CD4-positive, alpha-beta T cell treated with Interferon alpha-2 for 1 hour (primary cell): ENCODE measurements at regions not wholly inside any gene's neighbourhood (a gene's known extent, or its start where the extent isn't known, plus 50 kb on each side); places are given as distances from the start of the nearest gene placed in this dataset.

Experiments
- DNase-seq, 2 donors: peaks; one replicate each; pipeline ENCODE4 v3.0.0-alpha.2; 2020 to 2022

DNA sequence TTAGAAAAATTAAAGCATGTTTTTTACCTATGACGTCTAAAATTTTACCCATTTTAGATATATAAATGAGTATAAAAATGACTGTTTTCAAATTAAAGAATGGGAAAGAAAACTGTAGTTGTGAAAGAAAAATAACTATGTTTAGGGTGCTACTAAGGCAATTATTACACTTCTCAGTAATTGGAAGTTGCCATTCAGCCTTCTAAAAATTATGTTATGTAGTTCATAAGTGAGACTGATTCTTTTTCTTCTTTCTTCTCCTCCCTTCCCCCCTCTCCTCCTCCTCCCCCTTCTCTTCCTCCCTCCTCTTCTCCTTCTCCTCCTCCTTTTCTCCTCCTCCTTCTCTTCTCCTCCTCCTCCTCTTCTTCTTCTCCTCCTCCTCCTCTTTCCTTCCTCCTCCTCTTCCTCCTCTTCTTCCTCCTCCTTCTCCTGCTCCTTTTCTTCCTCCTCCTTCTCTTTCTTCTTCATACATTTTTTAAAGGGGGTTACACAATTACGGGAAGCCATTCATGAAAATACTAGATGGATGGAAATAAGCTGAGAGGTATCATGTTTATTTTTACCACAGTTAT is 223.6 kb downstream of the CETN3 start:
- DNase-seq: no peak

DNA sequence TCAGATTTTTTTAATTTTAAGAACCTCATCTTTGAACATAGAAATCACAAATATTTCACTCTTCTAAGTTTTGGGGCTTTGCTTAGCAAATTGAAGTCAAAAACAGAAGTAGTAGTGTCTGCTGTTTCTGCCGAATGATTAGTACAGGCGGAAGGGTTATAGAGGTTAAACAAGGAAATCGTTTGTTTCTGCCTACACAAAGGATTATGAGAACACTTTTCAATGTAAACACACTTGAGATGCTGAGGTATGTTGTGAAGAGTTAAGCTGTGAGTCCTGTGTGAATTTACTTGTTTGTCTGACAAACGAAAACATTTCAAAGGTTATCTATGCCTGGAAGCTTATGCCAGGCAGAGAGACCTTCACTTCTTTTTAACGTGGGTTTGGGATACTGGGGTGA is 224.8 kb downstream of the CETN3 start:
- DNase-seq: no peak

DNA sequence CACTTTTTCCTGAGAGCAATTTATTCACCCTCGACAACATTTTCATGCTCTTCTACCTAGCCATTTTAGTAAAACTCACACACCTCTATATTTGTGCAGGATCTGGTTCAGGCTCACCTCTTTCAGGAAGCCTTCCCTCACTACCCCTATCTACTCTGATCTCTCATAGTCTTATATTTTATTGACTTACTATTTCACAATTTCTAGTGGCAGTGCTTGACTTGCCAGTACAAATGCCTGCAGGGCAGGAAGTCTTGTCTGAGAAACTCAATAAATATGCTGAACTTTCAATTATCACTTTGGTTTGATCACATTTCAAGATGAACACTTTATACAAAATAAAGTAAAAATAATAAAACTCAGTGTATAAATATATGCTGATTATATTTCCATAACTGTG is 226.8 kb downstream of the CETN3 start:
- DNase-seq: no peak

DNA sequence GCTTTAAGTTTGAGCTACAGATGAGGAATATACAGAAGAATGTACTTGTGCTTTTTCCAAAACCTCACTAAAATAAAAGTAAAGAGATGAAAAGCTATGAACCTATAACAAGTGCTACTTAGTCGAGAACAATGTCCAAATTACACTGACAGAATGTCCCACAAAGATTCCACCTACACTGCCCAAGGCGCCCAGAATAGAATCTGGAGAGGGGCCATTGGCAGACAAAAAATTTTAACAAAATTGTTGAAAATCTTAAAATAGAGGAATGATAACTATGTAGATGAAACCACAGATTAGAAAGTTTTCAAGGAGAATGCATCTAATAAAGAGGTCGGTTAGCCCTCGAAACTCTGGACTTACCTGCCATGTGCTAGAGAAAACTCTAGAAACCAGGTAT is 235.3 kb downstream of the CETN3 start:
- no peak for DNase-seq

DNA sequence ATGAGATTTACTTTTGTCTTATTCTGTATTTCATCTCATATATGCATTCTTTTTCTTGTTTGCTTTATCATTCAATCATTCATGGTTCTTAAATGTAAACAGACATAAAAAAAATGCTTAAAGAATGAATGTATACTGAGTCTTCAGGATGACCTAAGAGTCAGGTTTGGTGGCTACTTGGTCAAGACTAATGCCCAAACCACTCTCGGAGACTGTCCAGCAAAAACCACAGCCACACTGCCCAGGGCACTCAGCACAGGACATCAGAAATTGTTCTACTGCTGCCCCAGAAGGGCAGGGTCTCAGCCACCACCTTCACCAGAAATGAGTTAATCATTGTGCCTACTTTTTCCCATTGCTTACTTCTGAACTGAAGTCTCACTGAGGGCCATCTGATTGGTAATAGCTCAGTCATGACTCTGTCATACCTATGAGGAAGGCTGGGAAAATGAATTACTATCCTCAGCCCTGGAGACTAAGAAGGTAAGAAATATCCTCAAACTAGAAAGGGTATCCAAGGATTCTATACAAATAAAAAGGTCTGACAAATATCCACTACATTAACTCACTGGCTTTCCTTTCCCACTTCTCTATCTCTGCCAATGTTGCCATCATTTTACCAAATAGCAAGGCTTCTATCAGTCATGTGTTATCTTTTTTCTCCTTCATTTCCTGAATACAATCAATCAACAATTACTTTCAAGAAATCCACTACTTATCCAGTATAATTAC is 236.1 kb downstream of the CETN3 start:
- DNase-seq: no peak

DNA sequence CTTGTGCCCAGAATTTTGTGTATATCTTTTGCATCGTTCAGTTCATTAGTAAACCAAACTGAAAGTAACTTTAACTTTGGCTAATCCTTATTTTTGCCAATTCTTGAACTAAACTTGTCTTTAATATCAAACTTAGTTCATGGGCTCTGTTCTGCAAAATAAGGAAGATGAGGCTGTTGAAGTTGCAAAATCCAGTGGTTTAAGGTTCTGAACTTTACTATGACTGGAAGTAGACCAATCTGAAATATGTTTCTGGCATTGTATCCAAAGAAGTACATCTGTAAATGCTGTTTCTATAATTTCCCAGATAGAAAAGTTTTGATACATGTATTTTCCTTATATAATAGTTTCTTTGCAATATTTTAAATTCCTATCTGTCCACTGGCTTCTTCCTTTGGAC is 238.1 kb downstream of the CETN3 start:
- no peak for DNase-seq

DNA sequence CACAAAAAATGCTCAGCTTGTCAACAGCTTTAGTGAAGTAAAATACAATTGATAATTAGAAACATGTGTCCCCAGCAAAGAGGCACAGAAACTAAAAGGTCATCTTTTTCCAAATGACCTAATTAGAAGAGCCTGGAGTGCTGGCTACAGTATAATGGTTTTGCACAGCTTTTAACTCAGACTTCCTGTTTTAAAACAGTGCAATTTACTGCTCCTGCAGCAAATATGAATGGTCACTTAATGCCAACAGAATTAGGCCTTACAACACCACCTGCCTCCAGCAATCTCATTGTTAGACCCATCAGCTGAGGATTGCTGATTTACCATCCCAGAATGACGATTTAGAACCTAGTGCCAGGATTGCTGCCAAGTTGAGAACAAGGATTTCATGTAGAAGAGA is 239.3 kb downstream of the CETN3 start:
- no peak for DNase-seq

DNA sequence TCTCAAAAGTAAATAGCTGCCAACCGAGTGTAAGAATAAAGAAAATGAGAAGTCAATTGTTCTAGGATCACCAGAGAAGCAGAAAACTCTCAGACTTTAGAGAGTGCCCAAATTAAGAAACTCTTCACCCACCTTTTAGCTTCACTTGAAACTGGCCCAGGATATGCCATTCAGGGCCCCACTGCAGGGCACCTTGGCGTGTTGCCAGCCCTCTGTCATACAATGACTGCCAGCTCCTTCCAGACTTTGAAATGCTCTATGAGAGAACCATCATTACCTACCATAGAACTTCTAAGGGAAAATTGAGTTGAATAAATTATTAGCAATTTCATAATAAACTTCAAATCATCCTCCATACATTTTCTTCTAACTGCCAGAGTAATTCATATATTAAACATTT is 240.5 kb downstream of the CETN3 start:
- DNase-seq: no peak

DNA sequence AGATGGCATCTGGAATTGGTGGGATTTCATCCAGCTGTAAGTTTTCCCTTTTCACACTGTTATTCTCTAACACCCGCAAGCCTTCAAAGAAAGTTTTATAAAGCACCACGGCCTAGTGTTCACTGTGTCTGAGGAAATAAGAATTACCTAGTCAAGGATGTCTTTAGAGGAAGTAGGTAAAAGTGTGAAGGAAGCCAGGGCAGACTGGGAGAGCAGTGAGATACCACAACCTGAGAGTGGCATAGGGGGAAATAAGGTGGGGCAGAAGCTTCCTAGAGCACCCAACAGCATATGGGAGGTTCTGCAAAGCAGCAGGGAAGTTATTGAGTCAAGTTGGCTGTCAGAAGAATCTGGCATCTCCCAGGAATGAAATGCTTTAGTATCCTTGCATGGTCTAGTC is 241.2 kb downstream of the CETN3 start:
- DNase-seq: no peak

DNA sequence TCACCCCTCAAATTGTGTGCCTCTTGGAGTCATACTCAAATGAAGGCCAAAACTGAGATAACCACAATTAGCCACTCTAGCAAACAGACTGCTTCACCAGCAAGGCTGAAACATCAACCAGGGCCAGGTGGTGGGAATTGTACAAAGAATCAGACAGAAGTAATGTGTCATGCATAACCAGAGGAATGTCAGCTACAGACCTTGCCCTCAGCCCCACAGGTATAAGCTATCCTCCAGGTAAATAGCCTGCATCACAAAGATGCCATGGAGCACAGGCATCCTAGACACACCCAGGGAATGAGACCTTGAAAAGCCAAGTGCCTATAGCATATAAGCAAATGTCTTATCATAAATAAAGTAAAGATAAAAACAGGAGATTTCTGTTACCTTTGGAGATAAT is 242.7 kb downstream of the CETN3 start:
- DNase-seq: no peak

DNA sequence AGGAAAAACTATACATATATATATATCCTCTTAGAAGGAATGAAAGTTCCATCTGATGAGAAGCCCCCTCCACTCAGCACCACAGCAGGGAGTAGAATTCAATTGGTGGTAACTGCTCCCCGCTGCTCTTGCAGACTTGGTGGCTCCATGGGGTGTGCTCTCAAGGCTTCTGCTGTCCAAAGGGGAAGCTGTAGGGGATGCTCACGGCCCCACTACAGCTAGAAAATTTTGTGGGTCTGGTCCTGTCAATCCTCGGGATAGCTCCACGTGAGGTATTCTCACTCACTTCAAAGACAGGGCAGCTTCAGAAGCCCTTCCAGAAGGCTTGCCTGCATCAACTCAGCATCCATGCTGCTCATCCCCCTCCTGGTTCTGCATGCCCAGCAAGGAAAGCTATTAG is 247.2 kb downstream of the CETN3 start:
- no peak for DNase-seq

DNA sequence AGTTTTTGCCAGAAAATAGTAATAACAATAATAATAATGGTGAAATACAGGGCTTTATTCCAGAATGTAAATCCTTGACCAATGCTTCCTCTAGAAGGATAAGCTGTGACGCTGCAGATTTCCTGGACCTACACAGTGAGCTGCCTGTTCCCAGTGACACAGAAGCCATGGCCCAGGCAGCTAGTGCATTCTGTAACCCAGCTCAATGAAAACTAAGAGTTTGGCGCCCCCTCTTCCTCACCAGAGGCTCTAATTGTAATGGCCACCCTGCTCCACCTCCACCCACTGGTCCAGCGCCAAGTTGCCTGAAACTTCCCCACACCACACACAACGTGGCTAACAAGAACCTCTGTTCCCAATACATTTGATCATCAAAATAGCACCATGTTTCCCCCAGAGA is 248.1 kb downstream of the CETN3 start:
- DNase-seq: peak in 1 of 2 donors; percentile 15

DNA sequence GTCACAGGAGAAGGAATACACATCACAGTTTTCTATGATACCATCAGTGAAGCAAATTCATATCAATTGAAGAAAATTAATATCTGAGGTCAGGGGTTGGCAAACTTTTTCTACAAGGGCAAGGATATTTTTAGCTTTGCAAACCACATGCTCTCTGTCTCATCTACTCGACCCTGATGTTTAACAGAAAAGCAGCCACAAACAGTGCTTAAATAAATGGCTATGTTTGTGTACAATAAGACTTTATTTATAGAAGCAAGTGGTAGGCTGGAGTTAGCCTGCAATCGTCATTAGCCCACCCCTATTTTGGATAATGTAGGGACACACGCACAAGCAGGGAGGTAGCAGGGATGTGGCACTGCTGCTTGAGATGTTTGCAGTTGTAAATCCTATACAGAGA is 251.4 kb downstream of the CETN3 start:
- no peak for DNase-seq

DNA sequence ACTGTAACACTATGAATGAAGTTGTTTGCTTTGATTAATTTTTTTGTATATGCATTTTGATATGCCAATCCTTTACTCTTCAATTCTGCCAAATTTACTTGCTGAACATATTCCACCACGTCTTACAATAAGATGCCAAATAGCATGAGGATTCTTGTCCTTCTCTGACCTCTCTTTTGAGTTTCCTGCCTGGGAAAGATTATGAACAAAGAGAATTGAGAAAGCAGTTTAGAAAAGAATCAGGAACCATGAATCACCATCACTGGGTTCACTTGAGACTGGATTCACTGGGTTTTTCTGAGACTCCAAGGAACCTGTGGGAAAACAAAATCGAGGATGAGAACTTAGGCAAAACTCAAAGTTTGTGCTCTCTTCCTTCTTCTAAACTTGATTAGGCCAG is 256.5 kb downstream of the CETN3 start:
- no peak for DNase-seq

DNA sequence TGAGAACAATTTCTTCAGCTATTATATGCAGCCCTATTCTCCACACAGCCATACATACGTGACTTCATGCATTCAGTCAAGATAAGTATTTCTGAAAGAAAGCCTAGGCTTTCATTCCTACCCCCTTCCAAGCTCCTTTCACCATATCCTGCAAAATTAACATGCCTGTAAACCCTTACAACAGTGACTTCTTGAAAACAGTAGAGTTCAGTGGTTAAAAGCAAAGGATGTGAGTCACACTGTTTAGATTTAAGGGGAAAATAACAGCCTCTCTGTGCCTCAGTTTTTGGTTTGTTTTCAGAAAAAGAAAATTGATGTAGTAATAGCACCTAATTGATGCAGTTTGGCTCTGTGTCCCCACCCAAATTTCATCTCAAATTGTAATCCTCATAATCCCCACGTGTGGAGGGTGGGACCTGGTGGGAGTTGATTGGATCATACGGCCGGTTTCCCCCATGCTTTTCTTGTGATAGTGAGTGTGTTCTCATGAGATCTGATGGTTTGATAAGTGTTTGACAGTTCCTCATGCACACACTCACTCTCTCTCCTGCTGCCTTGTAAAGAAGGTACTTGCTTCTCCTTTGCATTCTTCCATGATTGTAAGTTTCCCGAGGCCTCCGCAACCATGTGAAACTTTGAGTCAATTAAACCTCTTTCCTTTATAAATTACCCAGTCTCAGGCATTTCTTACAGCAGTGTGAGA is 264.8 kb downstream of the CETN3 start:
- no peak for DNase-seq

DNA sequence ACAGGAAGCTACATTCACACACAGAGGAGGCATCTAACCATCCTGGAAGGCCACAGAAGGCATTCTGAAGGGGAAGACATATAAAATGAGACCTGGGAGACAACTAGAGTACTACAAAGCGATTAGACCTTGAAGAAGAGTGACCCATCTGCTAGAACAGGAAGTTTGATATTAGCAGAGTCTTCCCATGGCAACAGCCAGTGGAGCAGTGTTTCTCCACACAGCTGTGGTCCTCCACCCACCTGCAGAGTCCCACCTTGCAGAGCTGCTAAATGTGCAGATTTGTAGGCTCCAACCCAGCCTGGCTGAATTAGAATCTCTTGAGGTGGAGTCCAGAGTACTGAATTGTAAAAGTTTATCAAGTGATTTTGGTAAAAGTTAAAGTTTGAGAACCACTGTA is 267.0 kb downstream of the CETN3 start:
- no peak for DNase-seq

DNA sequence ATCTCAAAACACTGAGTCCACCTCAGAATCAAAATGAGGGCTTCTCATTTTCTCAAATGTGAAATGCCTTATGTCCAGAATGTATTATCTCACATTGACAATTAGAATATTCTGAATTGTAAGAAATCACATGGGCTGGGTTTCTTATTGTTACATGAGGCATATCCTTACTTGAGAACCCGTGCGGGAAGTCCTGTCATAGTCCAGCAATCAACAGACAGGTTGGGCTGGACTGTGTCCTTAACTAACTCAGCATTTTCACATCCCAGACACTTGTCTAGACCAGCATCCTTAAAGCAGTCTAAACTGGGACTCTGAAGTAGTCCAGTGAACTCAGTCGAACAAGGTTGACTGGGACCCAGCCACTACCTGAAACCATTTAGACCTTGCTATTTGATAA is 267.6 kb downstream of the CETN3 start:
- DNase-seq: no peak

DNA sequence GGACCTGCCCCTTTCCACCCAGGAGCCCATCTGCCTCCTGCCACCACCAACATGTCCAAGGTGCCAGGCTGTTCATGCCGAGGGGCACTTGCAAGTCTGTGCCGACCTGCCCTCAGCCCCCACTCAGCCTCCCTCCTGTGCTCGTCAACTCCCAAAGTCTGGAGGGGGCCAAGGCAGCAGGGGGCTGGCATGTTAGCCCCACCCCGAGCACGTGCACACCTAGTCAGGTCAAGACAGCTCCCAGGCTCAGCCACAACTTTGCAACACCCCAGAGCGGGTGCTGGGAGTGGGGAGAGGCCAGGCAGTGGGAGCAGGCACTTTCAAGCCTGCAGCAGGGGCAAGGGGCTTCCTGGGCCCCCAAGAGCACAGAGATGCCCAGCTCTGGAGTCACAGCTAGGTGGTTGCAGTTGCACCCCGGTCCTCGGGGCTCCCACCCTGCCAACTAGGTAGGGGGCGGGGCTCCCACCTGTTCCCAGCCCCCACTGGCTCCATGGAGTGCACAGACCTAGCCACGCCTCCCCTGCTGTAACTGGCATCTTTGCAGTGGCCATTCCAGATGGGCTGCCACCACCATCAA is 272.5 kb downstream of the CETN3 start:
- no peak for DNase-seq

DNA sequence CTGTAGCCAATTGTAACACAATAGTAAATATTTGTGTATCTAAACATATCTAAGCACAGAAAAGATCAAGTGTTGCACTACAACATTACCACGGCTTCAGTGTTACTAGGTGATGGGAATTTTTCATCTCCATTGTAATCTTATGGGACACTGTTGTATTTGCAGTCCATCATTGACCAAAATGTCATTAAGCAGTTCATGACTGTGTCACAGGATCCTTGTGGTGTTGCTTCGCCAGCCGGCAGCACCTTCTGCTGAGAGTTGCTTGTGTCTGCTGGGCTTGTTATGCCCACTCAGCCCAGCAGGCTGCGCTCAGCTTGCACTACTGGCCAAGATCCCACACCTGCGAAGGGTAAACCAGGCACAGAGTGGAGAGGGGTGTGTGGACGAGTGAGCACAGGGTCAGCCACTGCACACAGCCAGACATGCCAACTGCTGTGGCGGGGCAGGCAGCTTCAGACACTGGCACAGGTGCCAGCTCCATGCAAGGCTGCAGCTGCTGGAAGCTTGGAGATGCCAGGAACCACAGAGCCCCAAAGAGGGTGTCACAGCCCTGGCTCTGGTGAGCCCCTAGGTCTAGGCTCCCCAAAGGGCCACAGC is 273.7 kb downstream of the CETN3 start:
- DNase-seq: no peak

DNA sequence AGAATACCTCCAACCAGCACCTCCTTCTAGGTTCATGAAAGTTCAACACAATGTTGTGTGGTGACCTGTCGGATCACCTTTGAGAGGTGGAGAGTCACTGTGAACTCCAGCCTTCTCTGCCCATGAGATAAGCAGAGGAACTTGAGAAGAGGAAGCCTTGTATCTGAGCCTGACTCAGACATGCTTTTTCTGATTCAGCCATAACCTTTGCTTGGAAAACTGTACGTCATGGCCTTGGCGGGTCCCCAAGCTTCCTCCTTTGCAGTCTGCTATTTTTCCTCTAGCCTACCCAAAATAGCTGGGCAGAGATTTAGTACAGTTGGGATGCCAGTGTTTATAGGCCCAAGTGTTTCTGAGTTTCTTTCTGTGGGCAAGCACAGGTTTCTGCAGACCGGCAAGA is 274.7 kb downstream of the CETN3 start:
- no peak for DNase-seq

DNA sequence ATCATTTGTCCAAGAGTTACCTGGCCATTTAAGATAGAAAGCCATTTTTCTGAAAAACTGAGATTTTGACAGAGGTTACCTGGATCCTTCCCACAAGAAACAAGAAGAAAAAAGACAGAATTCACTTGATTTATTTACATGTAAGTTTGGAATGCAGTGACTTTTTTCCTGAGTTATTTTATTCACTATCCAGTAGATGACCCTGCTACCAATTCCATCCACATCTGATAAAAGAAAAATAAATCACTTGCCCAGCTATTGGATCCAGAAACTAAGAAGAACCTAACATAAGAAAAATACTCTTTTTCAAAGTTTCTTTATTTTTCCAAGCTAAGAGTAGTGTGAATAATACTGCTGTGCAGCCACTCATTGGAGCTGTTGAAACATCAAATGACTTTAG is 275.2 kb downstream of the CETN3 start:
- no peak for DNase-seq

DNA sequence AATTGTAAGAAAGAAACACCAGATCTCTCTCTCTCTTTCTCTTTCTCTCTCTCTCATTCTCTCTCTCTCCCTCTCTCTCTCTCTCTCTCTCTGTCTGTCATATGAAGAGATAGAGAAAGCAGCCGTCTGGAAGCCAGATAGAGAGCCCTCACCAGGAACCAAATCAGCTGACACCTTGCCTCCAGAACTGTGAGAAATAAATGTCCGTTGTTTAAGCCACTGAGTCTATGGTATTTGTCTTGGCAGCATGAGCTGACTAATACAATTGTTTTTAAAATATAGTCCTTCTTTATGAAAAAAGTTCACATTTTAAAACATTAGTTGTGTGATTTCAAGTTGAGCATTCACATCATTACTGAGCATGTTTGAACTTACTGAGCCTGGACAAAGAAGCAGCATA is 275.6 kb downstream of the CETN3 start:
- DNase-seq: no peak

DNA sequence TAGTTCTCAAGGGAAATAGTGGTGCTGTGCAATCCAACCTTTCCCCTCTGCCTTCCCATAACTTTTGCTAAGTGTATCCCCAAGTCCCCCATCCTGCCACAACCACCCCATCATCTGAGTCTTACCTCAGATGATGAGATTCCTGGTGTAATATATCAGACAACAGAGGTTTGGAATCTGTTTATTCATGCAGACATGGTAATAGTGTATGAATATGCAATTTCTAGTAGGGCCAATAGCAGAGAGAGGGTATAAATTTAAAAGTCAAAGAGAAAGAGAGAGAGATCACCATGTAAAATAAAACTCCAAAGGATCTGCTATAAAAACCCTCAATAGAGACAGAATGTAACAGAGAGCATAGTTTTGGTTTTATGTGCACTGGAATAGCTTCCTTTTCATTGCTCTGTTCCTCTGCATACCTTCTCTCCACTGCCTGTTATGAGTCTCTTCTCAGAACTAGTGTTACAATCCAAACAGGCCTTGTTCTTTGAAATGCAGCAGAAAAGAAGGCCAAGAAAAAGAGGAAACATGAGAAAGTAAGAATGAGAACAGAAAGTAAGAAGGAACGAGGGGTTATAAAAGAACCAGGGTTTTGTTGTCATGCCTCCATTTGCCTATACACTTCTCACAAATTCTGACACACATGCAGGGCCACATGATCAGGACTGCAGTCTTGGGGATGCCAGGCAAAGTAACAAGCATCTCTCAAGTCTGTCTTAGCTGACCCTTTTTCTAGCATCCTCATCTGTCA is 278.0 kb downstream of the CETN3 start:
- no peak for DNase-seq
